Daoy (cell line): ENCODE measurements at regions not wholly inside any gene's neighbourhood (a gene's known extent, or its start where the extent isn't known, plus 50 kb on each side); places are given as distances from the start of the nearest gene placed in this dataset.
"Not testable (repeated sequence)": the region's sequence is repeated elsewhere in the genome, so short reads cannot be mapped to it uniquely, and the experiment has no call there.

Experiments
- DNase-seq: peaks from one replicate; pipeline ENCODE4 v3.0.0-alpha.2; 2015; ENCODE audit warnings: low read depth

- DNase-seq: no peak
Measured at GRCh38 chr12:86600664-86601231, 344.6 kb upstream of the MGAT4C start.

- no peak for DNase-seq
Measured at GRCh38 chr12:86597431-86597830, 341.2 kb upstream of the MGAT4C start.

GRCh38 chr12:86590296-86590695, 334.1 kb upstream of the MGAT4C start:
- no peak for DNase-seq

- no peak for DNase-seq
Measured at GRCh38 chr12:86574143-86574542, 318.0 kb upstream of the MGAT4C start.

- no peak for DNase-seq
Measured at GRCh38 chr12:86572455-86572854, 316.3 kb upstream of the MGAT4C start.

- DNase-seq: no peak
Measured at GRCh38 chr12:86565038-86565437, 308.8 kb upstream of the MGAT4C start.

GRCh38 chr12:86555491-86555890, 299.3 kb upstream of the MGAT4C start:
- DNase-seq: not testable (repeated sequence)

- no peak for DNase-seq
Measured at GRCh38 chr12:86551146-86551571, 295.0 kb upstream of the MGAT4C start.

- DNase-seq: no peak
Measured at GRCh38 chr12:86550218-86551145, 294.3 kb upstream of the MGAT4C start.

- DNase-seq: no peak
Measured at GRCh38 chr12:86543716-86544115, 287.5 kb upstream of the MGAT4C start.

GRCh38 chr12:86530996-86531655, 274.9 kb upstream of the MGAT4C start:
- DNase-seq: no peak

GRCh38 chr12:86526060-86526595, 269.9 kb upstream of the MGAT4C start:
- DNase-seq: no peak

GRCh38 chr12:86523844-86524243, 267.7 kb upstream of the MGAT4C start:
- no peak for DNase-seq

GRCh38 chr12:86521870-86522269, 265.7 kb upstream of the MGAT4C start:
- DNase-seq: no peak

- DNase-seq: no peak
Measured at GRCh38 chr12:86513226-86513625, 257.0 kb upstream of the MGAT4C start.

- no peak for DNase-seq
Measured at GRCh38 chr12:86496595-86496994, 240.4 kb upstream of the MGAT4C start.

- DNase-seq: no peak
Measured at GRCh38 chr12:86484473-86484872, 228.3 kb upstream of the MGAT4C start.

- DNase-seq: no peak
Measured at GRCh38 chr12:86473231-86473630, 217.0 kb upstream of the MGAT4C start.

- no peak for DNase-seq
Measured at GRCh38 chr12:86456776-86457175, 200.6 kb upstream of the MGAT4C start.

GRCh38 chr12:86456241-86456640, 200.1 kb upstream of the MGAT4C start:
- DNase-seq: no peak

- DNase-seq: no peak
Measured at GRCh38 chr12:86445356-86445755, 189.2 kb upstream of the MGAT4C start.

GRCh38 chr12:86435053-86435452, 178.9 kb upstream of the MGAT4C start:
- no peak for DNase-seq
